ENCODE measurements at regions not wholly inside any gene's neighbourhood (a gene's known extent, or its start where the extent isn't known, plus 50 kb on each side); places are given as distances from the start of the nearest gene placed in this dataset.
A peak's percentile ranks its signal among the peaks of the same experiment; 100 is the strongest.

DNA sequence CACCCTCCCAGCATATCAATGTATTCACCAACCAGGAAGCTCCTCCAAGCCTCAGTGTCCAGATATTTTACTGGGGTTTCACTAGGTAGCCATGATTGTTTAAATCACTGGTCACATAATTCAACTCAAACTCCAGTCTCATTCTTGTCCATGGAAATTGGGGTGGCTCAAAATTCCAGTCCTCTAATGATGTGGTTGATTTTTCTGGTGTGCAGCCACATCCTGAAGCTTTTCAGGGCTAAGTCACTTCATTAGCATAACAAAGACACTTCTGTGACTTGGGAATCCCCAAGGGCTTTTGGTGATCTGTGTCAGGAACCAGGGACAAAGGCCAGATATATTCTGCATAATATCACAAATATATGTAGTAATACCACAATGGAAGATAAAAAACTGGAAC, 786.9 kb upstream of the IGFBP3 start:
- no peak for DNase-seq
- intact Hi-C loops (cut with DNase I): no loop called here

DNA sequence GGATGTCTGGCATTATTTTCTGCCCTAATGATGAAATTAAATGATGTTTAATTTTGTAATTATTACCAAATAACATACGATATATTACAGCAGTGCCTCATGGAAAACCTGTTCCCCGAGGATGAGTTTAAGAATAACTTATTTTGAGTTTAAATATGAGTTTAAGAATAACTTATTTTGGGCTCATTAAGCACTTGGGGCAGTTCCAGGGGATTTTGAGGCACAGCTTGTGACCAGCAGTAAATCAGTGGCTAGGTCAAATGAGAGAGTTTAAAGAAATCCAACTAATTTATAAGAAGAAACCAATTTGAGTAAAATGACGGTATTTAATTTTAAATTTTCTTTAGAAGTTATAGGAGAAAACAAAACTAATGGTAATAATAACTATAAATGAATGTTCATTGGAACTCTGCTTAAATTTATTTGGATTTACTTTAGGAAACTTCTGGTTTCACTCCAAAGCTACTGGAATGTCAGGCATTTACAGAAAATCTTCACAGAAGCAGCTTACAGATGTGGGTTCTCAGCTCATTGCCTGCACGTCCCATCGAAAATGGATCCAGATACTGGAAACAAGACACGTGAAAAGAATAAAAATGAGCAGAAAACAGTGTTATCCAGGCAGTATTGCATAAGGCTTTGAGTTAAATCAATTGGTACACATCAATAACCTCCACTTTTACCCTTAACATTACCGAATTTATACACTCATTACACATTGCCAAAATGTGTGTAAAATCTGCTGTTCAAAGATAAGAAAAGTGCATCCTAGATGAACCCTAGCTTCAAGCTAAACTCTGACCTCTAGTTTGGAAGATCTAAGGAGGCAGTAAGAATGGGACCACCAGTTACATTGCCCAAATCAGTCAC, 784.5 kb upstream of the IGFBP3 start:
- intact Hi-C loops (cut with DNase I): no loop called here
- DNase-seq: no peak

DNA sequence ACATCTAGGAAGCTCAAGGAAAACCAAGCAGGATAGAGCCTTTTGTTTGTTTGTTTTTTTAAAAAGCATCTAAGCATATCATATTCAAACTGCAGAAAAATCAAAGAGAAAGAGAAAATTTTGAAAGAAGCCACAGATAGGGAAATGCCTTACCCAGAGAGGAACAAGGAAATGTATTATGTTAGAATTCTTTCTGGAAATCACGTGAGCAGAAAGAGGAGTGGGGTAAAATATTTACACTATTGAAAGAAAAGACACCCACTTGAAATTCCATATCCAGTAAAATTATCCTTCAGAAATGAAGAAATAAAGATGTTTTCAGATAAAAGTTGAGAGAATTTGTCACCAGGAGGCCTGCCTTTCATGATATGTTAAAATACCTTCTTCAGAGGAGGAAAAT, 775.7 kb upstream of the IGFBP3 start:
- intact Hi-C loops (cut with DNase I): no loop called here
- no peak for DNase-seq

DNA sequence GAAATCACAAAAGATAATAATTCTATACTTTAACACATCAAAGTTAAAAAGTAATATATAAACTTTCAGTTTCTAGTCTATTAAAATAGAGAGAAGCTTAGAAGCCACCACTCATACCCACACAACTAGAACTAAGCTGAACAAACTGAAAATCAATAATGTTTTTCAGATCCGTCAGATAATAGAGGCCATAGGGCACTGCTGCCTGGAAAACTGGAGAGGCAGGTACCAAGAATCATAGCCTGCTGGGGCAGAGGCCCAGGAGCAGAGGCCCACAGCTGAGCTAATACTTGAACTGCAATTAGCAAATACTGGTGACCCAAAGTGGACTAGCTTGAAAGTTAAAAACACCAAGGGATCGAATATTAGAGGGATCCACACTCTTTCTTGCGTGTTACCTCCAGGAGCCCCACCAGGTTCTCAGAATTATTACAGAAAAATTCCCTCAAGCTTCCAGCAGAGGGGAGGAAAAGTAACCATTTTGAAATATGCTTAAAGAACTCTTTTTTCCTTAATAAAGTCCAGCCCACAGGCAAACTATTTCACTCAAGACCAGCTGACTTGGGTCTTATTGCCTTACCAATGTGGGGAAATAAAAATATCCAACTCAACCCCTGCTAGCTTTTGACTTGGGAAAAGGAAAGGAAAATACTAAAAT, 774.1 kb upstream of the IGFBP3 start:
- no peak for DNase-seq
- intact Hi-C loops (cut with DNase I): no loop called here

DNA sequence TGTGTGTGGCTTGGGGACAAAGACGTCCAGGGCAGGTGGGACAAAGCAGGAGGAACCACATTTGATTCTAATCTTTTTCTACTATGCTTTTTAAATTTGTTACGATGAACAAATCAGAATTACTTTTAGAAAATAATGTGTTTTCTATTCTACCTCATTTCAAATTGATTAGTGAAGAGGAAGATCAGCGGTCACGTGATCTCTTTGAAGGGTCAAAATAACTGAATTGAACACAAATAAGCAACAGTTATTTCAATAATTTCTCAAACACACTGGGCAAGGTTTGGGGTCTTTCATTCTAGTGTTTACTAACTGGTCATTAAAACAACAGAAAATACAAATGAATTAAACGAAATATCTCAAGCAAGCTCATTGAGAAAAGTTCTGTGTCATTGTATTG, 773.0 kb upstream of the IGFBP3 start:
- DNase-seq: no peak
- intact Hi-C loops (cut with DNase I): no loop called here

DNA sequence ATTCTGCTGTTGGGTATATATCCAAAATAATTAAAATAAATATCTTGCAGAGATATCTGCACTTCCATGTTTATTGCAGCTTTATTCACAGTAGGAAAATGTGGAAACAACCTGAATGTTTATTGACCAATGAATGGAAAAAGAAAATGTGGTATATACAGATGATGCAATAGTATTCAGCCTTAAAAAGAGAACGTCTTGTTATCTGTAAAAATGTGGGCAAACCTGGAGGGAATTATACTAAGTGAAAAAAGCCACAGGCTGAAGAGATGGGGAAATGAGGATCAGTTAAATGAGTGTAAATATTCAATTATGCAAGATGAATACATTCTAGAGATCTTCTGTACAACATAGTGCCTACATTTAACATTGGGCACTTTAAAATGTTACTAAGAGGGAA, 766.1 kb upstream of the IGFBP3 start:
- no peak for DNase-seq
- intact Hi-C loops (cut with DNase I): no loop called here

DNA sequence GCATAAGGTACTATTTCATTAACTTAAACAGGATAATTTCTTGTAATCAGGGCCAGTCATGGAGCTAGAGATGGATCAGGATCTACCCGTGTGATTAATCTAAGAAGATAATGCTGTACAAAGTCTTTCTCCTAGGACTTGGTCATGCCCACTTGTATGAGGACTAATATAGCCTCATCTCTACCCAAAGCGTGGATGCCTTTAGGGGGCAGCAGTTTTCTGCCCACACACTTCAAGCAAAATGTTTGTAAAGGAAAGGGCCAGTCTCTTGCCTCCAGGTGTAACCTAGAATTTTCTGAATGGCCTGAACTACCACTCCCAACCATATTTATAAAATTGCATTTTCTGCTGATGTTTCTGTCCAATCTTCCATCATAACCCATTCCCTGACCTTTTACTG, 764.0 kb upstream of the IGFBP3 start:
- no peak for DNase-seq
- intact Hi-C loops (cut with DNase I): no loop called here

DNA sequence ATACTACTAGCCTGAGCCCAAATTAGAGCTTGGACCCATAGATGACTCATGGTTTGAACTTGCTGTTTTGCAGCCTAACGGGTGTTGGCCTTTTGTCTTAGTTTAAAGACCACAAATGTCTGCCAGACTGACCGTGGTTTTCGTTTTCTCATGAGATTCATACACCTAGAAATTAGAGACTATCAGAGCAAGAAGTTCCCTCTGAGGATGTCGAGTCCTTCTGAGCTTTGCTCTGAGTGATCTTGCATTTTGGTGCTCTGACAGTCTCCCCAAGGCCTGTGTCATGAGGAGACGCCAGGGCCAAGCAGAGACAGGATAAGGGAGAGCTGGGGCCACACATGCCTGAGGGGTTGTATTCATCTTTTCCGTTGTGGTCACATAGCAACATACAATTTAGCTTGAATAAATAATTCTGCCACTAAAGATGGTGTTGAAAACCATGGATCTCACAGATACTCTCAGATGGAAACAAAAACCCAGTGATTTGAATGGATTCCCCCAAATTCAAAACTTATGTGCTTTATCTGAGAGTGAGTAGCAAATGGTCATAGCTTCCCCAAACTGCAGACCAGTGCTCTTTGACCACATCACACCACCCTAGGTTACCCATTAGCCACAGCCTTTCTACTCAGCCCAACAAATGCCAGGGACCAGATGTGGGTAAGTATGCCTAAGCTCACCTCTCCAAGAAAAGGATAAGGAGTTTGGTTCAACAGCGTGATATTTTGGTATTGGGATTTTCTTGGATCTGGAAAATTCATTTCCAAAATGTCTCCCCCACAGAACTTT, 762.0 kb upstream of the IGFBP3 start:
- no peak for DNase-seq
- intact Hi-C loops (cut with DNase I): no loop called here

DNA sequence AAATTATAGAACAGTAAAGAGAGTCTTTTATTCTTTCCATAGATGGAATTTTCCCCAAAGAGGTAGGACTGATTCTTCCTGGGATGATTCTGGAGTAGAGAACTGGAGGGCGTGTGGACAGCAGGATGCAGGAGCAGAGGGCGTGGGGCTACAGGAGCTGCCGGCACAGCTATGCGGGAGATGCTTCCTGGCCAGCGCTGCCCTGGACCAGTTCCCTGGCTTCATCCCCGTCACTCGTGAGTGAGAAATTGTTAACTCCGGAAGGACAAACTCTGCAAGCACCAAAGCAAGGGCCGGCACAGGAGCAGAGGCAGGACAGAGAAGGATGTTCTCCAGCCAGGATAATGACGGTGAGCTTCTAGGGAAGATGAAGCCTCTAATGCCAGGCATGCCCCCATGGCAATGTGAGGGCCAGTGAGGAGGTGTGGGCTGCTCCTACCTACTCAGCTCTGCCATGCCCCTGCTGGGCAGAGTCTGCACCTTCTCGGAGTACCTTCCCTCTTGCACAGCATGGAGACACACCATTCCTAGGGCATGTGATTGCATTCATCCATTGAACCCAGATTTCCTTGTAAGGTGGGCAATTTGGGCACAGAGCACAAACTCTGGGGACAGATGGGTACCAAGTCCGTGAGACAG, 760.9 kb upstream of the IGFBP3 start:
- no peak for DNase-seq
- intact Hi-C loops (cut with DNase I): no loop called here

DNA sequence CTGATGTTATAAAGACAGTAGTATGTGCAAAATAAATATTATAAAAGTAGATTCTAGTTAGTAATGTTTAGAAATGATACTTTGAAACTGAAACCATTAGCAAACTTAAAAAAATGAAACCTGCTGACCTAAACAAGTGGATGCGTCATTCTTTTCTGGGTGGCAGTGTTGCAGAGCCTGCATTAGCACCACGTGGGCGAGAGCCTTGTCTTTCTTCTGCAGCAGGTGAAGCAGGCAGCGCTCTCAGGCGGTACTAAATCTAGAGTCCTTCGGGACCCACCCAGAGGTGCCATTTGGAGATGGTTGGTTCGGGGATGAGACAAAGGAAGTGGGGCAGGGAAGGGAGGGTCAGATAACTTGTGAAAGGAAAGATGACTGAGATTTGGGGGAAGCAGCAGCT, 759.1 kb upstream of the IGFBP3 start:
- intact Hi-C loops (cut with DNase I): no loop called here
- DNase-seq: no peak

DNA sequence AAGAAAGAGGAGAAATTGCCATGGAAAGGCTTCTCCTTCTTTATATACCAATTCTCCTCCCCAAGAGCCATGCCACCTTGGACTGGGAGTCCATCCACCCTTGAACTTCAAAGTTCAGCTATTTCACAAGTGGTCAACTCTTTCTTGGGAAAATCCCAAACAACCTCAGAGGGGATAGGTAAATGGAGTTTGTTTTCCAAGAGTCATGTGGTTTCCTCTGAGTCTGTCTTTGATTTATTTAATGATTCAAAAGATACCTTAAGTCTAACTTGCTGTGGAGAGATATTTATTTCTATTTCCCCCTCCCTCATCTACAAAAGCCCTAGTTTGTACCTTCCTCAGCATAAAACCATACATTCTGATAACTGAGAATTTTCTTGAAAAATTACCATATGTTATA, 758.6 kb upstream of the IGFBP3 start:
- intact Hi-C loops (cut with DNase I): no loop called here
- DNase-seq: no peak

DNA sequence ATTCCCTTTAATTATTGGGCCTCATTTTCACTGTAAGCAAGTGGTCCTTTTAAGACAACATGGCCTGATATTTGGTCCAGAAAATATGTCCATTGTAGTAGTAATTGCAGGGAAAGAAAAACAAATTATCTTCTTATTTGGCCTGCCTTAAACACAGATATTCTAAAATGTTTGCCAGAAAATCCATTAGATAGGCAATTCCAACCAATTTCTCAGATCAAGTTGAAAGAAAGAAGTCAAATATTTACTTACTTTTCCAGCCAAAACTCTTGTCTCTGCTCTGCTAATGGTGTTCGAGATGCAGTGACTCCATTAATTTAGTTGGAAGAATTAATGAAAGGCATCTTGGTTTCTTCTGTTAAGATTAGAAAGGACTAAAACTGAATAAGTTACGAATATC, 757.3 kb upstream of the IGFBP3 start:
- no peak for DNase-seq
- intact Hi-C loops (cut with DNase I): no loop called here

DNA sequence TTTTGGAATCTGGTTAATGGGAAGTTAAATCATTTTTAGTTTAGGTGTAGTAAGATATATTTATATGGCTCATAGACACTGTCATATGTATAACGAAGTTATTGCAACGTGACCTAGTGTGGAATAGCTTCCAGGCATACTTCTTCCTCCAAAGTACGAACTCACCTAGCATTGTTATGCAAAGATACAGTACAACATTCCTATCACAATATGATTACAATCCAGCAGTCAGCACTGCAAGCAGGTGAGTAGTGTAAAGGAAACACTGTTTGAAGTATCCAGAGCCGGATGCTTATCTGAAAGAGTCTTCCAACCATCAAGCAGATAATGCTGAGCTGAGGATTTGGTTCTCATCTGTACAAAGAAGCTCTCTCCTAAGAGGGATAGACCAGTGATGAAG, 754.4 kb upstream of the IGFBP3 start:
- no peak for DNase-seq
- intact Hi-C loops (cut with DNase I): no loop called here

DNA sequence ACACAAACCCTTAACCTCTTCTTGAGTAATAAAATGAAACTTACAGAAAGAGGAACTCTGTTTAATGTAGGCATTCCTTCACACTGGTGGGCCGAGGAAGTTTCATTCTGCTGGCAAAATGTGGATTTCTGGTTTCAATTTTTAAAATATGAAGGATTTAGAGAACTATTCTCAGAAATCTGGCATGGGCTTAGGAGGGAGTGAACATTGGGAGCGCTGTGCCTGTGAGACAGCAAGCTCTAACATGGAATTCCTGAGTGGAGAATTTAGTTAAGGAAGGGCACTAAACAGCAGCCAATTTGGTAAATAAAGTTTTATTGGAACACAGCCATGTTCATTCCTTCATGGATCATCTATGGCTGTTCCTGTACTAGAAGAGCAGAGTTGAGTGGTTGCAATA, 751.8 kb upstream of the IGFBP3 start:
- intact Hi-C loops (cut with DNase I): no loop called here
- DNase-seq: no peak

DNA sequence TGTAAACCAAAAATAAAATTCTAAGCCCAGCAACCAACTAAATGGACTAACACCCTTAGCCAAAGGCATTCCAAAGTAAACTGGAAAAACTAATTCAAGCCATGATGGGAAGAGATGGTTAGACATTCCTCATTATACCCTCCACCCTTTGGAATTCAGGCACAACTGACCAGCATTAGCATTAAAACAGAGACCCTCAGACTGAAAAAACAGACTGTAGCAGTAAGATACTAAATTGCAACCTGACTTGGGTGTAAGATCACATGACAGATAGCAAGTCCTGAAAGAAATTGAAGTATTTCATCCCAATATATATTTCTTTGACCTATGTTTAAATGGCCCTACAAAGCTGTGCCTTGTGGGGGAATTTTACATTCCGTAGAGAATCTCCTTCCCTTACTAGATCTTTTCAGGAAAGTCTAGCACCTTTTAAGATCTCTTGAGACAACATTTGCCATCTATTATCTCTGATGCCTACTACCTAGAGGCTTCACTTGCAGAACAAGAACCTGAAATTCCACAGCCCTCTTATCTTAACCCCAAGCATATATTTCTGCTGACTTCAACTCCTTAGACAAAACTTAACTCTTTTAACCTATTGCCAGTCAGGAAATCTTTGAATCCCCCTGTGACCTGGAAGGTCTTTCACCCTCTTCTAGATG, 750.2 kb upstream of the IGFBP3 start:
- intact Hi-C loops (cut with DNase I): no loop called here
- DNase-seq: no peak

DNA sequence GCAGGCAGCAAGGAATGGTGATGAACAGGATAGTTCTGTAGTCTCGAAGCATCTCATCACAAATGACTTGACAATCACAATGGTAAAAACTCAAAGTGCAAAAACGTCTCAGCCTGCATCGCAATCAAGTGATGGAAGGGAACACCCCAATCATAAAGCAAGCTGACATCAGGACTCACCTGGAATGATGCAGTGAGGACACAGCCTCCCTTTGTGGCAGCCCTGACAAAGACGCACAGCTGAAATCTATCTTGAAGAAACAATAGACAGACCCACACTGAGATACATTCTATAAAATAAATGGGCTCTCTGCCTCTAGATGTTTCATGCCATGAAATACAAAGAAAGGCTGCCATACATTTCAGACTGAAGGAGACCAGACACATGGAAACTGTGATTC, 748.0 kb upstream of the IGFBP3 start:
- DNase-seq: no peak
- intact Hi-C loops (cut with DNase I): no loop called here

DNA sequence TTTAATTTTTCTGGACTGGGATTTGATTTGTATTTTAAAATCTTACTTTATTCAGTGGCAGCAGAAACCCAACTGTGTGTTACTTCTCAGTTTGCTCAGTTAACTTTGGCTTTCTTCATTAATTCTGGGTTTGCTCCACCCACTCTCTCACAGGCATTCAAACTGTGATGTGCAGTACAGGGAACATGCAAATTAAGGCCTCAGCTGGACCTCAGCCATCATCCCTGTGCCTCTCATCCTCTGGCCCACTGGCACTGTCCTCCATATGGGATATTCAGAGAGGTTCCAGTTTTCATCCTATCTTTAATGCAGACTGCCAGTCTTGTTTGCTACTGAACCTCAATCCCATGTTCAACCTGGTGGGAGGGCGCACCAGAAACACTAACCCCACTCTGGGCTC, 743.4 kb upstream of the IGFBP3 start:
- DNase-seq: peak in 7 of 10 donors; percentile 26 to 86 (median 68)
- intact Hi-C loops (cut with DNase I): no loop called here

DNA sequence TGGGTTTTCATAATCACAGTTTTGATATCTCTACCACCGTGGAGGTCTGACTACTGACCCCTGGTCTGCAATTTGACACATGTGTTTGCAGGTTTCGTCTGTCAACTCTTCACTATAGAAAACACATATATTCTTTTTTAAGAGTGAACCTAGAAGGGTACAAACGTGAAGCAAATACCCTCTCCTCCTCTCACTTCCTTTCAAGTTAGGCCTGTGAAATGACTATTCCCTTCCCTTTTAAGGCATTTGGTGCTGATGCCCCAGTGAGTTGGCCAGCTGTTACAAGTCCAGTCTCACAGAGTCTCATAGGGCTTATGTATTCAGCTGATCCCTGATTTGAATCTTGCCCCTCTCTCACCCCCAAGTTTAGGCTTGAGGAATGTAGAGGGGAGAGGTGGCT, 742.0 kb upstream of the IGFBP3 start:
- no peak for DNase-seq
- intact Hi-C loops (cut with DNase I): no loop called here

DNA sequence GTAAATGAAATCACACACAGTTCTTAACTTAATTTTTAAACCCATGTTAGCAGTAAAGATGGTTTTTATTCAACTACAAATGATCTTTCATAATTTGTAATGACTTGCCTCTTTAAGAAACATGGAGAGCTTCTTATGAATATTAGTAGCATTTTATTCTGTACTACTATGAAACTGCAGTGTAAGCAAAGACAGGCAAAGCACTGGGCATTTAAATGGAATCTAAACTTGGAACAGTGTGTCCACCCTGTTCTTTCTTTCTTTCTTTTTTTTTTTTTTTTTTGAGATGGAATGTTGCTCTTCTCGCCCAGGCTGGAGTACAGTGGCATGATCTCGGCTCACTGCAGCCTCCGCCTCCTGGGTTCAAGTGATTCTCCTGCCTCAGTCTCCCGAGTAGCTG, 740.4 kb upstream of the IGFBP3 start:
- intact Hi-C loops (cut with DNase I): no loop called here
- DNase-seq: no peak

DNA sequence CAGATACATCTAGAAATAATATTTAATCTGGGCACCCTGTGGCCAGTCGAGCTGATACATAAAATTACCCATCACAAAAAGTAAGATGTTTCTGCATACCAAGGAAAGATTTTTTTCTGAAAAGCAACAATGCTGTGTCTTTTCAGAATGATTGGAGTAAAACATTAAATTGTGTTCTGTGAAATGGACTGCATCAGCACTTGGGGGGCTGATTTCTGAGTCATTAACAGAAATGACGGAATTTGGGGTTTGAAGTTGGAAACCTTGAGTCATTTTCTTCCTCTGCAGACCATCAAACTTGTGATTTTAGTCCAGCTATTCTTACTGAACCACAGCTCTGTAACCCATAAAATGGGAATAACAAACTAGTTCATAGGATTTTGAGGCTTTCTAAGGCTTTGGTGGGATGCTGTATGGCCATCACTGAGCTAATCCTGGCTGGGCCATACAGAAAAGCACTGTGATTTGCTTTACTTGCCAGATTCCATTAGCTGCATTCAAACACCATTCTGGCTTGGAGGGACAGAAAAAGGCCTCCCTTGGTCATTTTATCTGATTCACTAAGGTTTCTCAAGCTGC, 739.4 kb upstream of the IGFBP3 start:
- intact Hi-C loops (cut with DNase I): no loop called here
- DNase-seq: no peak
